ENCODE measurements at regions not wholly inside any gene's neighbourhood (a gene's known extent, or its start where the extent isn't known, plus 50 kb on each side); places are given as distances from the start of the nearest gene placed in this dataset.

DNA sequence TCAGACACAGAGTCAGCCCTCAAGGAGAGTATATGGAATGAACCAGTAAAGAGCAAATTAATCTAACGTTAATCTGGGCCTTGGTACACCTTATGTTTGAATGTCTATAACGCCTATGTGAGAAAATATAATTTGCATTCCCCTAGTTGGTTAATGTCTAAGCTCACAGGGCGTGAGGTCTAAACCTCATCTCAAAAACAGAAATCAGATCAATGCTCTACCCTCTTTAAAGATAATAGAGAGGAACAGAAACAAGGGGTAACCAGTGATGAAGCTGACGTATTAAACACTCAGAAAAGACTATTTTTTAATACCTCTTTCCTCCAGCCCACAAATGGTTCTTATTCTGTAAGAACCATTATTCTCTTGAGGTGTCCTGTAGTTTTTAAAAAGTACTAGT, 369.2 kb upstream of the NOCT start:
- TF ChIP-seq, protein P1, sequence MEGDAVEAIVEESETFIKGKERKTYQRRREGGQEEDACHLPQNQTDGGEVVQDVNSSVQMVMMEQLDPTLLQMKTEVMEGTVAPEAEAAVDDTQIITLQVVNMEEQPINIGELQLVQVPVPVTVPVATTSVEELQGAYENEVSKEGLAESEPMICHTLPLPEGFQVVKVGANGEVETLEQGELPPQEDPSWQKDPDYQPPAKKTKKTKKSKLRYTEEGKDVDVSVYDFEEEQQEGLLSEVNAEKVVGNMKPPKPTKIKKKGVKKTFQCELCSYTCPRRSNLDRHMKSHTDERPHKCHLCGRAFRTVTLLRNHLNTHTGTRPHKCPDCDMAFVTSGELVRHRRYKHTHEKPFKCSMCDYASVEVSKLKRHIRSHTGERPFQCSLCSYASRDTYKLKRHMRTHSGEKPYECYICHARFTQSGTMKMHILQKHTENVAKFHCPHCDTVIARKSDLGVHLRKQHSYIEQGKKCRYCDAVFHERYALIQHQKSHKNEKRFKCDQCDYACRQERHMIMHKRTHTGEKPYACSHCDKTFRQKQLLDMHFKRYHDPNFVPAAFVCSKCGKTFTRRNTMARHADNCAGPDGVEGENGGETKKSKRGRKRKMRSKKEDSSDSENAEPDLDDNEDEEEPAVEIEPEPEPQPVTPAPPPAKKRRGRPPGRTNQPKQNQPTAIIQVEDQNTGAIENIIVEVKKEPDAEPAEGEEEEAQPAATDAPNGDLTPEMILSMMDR (IDR thresholded peaks at IDR 0.05 in 8 of 11, conservative IDR thresholded peaks at IDR 0.05 in 3 of 11), result no peak
- TF ChIP-seq POLR2A (IDR thresholded peaks at IDR 0.05), result no peak
- no peak for TF ChIP-seq POLR2AphosphoS5 (IDR thresholded peaks at IDR 0.05)
